ENCODE measurements at regions not wholly inside any gene's neighbourhood (a gene's known extent, or its start where the extent isn't known, plus 50 kb on each side); places are given as distances from the start of the nearest gene placed in this dataset.

DNA sequence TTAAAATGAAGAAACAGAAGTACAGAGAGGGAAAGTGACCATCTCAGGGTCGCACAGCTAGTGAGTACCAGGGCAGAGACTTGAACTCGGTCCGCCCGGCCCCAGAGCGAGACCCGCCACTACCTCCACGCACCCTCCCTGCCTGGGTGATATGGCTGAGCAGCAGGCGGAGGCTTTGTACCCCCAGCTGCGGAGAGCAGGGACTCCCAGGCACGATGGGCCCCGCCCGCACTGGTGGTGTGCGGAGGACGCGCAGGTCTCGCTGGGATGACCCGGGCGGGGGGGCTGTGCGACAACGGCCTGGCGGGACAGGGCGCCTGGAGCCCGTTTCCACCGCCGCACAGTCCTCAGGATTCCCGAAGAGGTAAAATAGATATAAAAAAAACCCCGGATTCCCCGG, 64.7 kb upstream of the LARP1 start:
- ChIA-PET POLR2A (no interaction called here), CTCF (interaction anchor here (0.8 kb wide), 1 partner anchor 8 kb away, joined by 3 read pairs; no protein-coding TSS in a partner anchor)
- TF ChIP-seq, protein P1, sequence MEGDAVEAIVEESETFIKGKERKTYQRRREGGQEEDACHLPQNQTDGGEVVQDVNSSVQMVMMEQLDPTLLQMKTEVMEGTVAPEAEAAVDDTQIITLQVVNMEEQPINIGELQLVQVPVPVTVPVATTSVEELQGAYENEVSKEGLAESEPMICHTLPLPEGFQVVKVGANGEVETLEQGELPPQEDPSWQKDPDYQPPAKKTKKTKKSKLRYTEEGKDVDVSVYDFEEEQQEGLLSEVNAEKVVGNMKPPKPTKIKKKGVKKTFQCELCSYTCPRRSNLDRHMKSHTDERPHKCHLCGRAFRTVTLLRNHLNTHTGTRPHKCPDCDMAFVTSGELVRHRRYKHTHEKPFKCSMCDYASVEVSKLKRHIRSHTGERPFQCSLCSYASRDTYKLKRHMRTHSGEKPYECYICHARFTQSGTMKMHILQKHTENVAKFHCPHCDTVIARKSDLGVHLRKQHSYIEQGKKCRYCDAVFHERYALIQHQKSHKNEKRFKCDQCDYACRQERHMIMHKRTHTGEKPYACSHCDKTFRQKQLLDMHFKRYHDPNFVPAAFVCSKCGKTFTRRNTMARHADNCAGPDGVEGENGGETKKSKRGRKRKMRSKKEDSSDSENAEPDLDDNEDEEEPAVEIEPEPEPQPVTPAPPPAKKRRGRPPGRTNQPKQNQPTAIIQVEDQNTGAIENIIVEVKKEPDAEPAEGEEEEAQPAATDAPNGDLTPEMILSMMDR (IDR thresholded peaks at IDR 0.05; ENCODE audit: control extremely low read depth, extremely low read depth, low read depth, missing control alignments) = no peak
- DNase-seq (ENCODE audit: extremely low spot score) = no peak

DNA sequence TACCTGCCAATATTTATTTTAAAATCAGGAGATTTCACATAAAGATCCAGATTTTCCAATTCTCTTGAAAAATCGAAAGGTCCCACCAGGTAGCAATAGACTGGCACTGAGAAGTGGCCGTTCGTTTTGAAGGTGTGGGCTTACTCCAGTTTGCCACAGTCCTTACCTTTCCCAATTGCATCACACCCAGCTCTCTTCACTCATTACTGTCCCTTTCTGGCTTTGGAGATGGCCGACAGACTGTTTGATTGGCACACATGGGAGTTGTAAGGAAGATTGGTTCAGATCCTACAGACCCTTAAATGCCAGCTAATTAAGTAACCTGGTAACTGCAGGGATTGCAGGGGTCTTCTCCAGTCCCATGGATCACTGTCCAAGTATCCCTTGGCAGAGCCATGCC, 68.7 kb upstream of the LARP1 start:
- no peak for DNase-seq (ENCODE audit: extremely low spot score)
- ChIA-PET CTCF (interaction anchor here (1.2 kb wide), 1 partner anchor 8 kb away, joined by 3 read pairs; no protein-coding TSS in a partner anchor), POLR2A (no interaction called here)
- TF ChIP-seq, protein P1 (IDR thresholded peaks at IDR 0.05; ENCODE audit: control extremely low read depth, extremely low read depth, low read depth, missing control alignments) = no peak

DNA sequence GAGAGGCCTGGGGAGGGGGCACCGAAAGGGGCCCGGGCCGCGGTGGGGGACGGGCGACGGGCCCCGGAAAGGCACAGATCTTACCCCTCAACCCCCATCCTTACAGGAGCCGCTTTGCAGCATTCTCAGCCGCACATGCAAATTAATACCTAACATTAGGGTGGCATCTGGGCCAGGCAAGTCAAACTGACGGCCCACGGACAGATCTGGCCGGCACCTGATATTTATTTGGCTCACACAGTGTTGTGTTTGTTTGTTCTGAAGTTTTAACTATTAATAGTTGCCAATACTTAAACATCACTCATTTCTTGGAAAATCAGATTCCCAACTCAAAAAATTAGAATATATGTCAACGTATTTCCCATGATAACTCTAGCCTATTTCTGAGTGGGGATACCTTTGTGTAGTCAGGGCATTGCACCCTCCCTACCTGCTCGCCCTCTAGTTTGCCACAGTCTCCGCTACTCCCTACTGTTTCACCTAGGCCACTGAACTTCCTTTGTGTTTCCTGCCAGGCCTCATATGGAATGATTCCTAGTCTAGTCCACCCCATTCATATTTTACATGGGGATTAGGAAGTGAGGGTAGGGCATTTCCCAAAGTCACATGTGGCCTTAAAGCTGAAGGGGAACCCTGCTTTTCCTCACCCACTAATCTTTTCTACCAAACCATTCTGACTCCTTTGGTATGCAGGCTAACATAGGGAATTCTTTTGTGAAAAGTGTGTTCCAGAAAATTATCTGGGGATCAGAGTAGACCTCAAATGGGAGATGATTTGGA, 71.9 kb upstream of the LARP1 start:
- POLR2A ChIA-PET = interaction anchor here (0.6 kb wide), 1 partner anchor 13 kb away, joined by 5 read pairs; no protein-coding TSS in a partner anchor
- CTCF ChIA-PET = interaction anchor here (0.7 kb wide), 1 partner anchor 10 kb away, joined by 3 read pairs; no protein-coding TSS in a partner anchor

DNA sequence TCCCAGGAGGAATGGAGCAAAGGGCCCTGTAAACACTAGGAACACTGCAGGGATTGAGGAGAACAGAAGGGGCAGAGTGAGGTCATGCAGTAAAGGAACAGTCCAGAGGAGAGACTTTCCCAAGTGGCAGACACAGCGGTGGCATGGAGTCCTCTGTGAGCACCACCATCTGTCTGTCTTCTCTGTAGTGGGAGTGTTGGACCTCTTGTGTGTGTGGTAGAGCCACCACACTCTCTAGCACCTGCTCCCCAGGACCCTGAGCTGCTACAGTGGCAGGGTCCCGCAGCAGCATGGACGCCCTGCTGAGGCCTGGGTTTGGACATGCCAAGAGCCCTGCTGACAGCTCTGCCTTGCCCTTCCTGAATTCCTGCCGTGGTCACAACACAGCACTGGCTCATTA, 75.7 kb upstream of the LARP1 start:
- ChIA-PET POLR2A (no interaction called here), CTCF (interaction anchor here (0.8 to 1.4 kb wide), 2 partner anchors 11 to 29 kb away, joined by 3 read pairs; no protein-coding TSS in a partner anchor)
- TF ChIP-seq, protein P1 (IDR thresholded peaks at IDR 0.05; ENCODE audit: control extremely low read depth, extremely low read depth, low read depth, missing control alignments) = no peak
- no peak for DNase-seq (ENCODE audit: extremely low spot score)

More for the DNA sequence above, 71.9 kb upstream of the LARP1 start:
- no peak for DNase-seq (ENCODE audit: extremely low spot score)
- TF ChIP-seq, protein P1 (IDR thresholded peaks at IDR 0.05; ENCODE audit: control extremely low read depth, extremely low read depth, low read depth, missing control alignments) = no peak

DNA sequence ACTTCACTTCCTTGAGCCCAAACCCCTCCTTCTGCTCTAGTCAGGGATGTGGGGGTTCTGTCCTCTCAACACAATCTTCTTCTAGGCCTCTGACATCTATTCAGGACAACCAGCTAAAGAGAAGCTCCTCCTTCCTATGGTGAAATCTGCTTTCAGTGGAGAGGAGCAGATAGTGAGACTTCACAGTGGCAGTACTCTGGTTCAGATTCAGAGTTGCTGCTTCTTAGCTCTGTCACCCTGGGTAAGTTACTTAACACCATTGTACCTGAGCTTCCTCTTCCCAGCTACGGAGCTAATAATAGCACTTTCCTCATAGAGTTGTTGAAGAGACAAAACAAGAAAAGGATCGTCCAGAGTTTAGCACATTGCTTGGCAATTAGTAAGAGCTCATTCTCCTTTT, 77.3 kb upstream of the LARP1 start:
- TF ChIP-seq, protein P1 (IDR thresholded peaks at IDR 0.05; ENCODE audit: control extremely low read depth, extremely low read depth, low read depth, missing control alignments) = no peak
- CTCF ChIA-PET = interaction anchor here (0.9 to 1.4 kb wide), 4 partner anchors 9 to 157 kb away, joined by 3 read pairs; no protein-coding TSS in a partner anchor
- POLR2A ChIA-PET = no interaction called here
- DNase-seq (ENCODE audit: extremely low spot score) = no peak

DNA sequence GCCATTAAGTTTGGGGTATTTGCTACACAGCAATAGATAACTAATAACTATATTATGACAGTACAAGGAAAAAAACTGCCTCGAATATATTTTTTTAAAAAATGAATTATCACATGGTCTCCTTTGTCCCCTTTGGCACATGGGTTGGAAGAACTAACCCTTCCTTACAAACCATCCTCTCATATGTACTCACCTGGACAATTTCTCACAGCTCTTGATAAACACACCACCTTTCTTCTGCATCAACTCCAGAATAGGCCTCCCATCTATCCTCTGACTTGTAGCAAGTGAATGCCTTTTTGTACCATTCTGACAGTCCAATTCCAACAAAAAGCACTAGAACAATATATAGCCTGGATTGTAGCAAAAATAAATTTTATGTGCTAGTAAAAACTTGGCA, 78.7 kb upstream of the LARP1 start:
- ChIA-PET POLR2A (no interaction called here), CTCF (interaction anchor here (1.5 to 1.6 kb wide), 3 partner anchors 9 to 37 kb away, joined by 3 to 5 read pairs (median 4); no protein-coding TSS in a partner anchor)
- no peak for DNase-seq (ENCODE audit: extremely low spot score)
- TF ChIP-seq, protein P1 (IDR thresholded peaks at IDR 0.05; ENCODE audit: control extremely low read depth, extremely low read depth, low read depth, missing control alignments) = no peak
